COLO668 (cell line): ENCODE measurements at regions not wholly inside any gene's neighbourhood (a gene's known extent, or its start where the extent isn't known, plus 50 kb on each side); places are given as distances from the start of the nearest gene placed in this dataset.
"Not testable (repeated sequence)": the region's sequence is repeated elsewhere in the genome, so short reads cannot be mapped to it uniquely, and the experiment has no call there.

Experiments
- DNase-seq: peaks from one replicate; lab custom pipeline; 2025; ENCODE audit not compliant: unreplicated experiment; lab: John Stamatoyannopoulos, UW

- DNase-seq: no peak
Measured at GRCh38 chr2:17199741-17200140, 318.5 kb downstream of the RAD51AP2 start.

GRCh38 chr2:17196380-17196779 is 321.9 kb downstream of the RAD51AP2 start:
- DNase-seq: no peak

GRCh38 chr2:17195016-17195415 is 323.2 kb downstream of the RAD51AP2 start:
- no peak for DNase-seq

- DNase-seq: no peak
Measured at GRCh38 chr2:17194083-17194482, 324.2 kb downstream of the RAD51AP2 start.

GRCh38 chr2:17193433-17193890 is 324.8 kb downstream of the RAD51AP2 start:
- DNase-seq: not testable (repeated sequence)

- DNase-seq: no peak
Measured at GRCh38 chr2:17191223-17191622, 327.0 kb downstream of the RAD51AP2 start.

- DNase-seq: no peak
Measured at GRCh38 chr2:17190527-17190926, 327.7 kb downstream of the RAD51AP2 start.

- no peak for DNase-seq
Measured at GRCh38 chr2:17188721-17189120, 329.5 kb downstream of the RAD51AP2 start.

- no peak for DNase-seq
Measured at GRCh38 chr2:17184512-17184911, 333.7 kb downstream of the RAD51AP2 start.

- no peak for DNase-seq
Measured at GRCh38 chr2:17182399-17182798, 335.8 kb downstream of the RAD51AP2 start.

- peak; percentile 5 for DNase-seq
Measured at GRCh38 chr2:17181051-17181752, 337.0 kb downstream of the RAD51AP2 start.

GRCh38 chr2:17179145-17179808 is 339.0 kb downstream of the RAD51AP2 start:
- no peak for DNase-seq

- DNase-seq: no peak
Measured at GRCh38 chr2:17177088-17177487, 341.2 kb downstream of the RAD51AP2 start.

- DNase-seq: no peak
Measured at GRCh38 chr2:17171446-17172049, 346.7 kb downstream of the RAD51AP2 start.

GRCh38 chr2:17166506-17166905 is 351.7 kb downstream of the RAD51AP2 start:
- no peak for DNase-seq

GRCh38 chr2:17164550-17164949 is 353.7 kb downstream of the RAD51AP2 start:
- no peak for DNase-seq

GRCh38 chr2:17163638-17164037 is 354.6 kb downstream of the RAD51AP2 start:
- no peak for DNase-seq

- no peak for DNase-seq
Measured at GRCh38 chr2:17162713-17163112, 355.5 kb downstream of the RAD51AP2 start.

GRCh38 chr2:17160594-17160993 is 357.6 kb downstream of the RAD51AP2 start:
- DNase-seq: no peak

- DNase-seq: no peak
Measured at GRCh38 chr2:17156086-17156485, 362.2 kb downstream of the RAD51AP2 start.

- DNase-seq: no peak
Measured at GRCh38 chr2:17149945-17150344, 368.3 kb downstream of the RAD51AP2 start.
